CD4-positive, alpha-beta T cell treated with Interleukin-1 beta for 1 hour (primary cell): ENCODE measurements at regions not wholly inside any gene's neighbourhood (a gene's known extent, or its start where the extent isn't known, plus 50 kb on each side); places are given as distances from the start of the nearest gene placed in this dataset.

Source experiments
- DNase-seq, 2 donors: peaks; one replicate each; pipeline ENCODE4 v3.0.0-alpha.2; 2020 to 2022

DNA sequence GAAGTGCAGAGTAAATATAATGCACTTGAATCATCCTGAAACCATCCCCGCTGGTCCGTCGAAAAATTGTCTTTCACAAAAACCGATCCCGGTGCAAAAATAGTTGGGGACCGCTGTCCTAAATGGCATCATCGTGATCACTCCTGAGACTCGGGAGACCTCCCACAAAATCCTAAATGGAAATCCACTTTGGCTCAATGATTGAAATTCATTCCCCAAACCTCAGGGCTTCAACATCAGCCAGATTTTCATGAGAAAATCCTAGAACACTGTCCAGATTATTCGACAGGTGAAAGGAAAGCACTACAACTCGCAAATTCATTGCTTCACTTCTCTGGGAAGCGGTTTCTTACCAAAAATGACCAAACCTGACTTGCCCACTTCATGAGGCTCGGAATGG is 335.3 kb upstream of the ZNF507 start:
- no peak for DNase-seq

DNA sequence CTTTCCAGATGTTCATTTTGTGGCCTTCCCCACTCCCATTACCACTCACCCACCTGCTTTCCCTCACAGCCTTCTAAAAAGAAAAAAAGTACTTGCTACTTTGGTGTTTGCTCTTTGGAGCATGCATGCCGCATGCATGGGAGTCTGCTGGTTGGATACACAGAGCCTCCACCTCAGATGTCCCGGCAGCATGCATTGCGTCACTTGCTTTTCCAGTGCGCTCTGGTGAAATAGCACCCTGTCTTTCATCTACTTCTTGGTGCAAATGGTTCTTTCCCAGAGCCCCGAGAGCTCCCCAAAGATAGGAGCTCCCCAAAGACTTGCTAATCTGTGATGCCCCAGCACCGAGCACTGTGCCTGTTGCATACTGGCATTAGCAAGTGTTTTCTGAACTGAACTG is 333.2 kb upstream of the ZNF507 start:
- no peak for DNase-seq

DNA sequence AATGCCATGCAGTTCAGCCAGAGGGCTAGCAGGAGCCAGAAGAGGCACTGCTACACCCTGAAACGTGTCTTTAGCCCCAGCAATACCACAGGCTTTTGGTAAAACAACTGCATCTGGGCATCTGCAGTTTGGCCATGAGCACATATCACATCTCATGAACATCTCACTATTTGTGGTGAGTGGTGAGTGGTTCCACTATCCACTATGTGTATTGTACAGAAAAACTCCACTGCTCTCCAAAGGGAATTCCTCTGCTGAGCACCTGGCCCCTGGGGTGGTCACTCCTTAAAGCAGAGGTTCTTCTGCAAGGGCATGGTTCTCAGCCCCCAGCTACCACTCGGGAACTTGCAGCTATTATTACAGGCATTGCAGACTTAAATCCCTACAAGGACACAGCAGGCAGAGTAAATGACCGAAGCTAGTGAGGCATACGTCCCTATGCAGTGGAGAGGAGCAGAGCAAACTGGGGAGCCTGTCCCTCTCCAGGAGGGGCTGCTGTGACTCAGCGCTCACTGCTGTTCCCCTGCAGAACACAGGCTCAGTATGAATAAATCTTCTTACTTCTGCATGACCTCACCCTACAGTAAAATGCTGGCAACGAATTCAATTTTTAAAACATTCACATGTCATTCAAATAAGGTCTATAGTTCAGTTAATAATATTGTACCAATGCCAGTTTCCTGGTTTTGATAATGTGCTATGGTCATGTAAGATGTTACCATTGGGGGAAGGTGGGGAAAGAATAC is 332.4 kb upstream of the ZNF507 start:
- no peak for DNase-seq

DNA sequence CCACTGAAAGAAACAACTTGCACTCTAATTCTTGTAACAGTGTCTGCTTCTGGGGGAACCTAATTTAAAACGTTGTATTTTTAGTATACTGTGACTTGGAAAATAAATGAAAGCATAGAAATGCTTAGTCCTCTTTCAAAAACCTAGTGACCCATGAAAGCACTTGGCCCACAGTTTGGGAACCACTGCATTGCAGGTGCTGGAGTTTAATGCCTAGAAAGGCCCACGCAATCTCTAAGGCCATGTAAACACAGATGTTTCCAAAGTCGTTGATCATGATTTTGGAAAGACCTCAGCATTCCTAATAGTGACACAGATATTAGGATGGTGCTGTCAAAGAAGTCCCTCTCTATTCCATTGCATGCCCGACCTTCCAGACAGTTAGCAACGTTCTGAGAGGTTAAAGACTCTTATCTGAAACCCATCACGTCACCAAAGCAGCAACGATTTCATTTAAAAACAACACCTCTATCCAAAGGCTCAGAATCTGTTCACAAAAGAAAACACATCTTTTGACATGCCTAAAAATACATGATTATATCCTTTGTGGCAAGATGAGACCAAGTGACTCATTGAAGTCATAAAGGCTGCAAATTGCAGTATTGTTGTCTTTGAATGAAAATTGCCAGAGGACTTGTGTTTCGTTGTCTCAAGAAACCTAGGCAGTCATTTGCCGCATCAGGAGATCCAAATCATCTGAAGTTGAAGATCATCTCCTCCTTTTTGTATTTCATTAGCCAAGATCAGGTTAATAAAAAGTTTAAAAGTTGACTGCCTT is 328.0 kb upstream of the ZNF507 start:
- no peak for DNase-seq

DNA sequence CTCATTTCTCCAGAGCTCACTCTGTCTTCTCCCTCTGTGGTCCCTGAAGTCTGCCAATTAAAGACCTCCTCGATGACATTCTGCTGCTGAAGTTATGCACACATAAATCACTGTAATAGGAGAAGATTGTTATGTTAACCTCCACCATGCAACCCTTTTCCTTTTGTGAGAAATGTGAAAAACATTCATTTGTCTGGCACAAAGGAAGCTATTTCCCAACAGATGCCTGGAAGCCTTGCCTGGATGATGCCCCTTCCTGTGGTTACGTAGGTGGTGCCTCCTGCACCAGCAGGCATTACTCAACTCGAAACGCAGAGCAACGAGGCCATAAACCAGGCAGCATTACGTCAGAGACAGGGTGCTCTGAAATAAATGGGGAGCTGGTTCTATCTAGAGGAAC is 327.4 kb upstream of the ZNF507 start:
- no peak for DNase-seq

DNA sequence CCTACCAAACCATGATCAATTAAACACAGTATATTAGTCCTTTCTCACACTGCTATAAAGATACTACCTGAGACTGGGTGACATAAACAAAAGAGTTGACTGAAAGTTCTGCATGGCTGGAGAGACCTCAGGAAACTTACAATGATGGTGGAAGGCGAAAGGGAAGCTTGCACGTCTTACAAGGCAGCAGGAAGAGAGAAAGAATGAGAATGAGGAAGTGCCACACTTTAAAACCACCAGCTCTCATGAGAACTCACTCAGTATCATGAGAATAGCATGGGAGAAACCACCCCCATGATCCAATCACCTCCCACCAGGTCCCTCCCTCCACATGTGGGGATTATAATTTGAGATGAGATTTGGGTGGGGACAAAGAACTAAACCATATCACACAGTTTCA is 324.9 kb upstream of the ZNF507 start:
- DNase-seq, result no peak

DNA sequence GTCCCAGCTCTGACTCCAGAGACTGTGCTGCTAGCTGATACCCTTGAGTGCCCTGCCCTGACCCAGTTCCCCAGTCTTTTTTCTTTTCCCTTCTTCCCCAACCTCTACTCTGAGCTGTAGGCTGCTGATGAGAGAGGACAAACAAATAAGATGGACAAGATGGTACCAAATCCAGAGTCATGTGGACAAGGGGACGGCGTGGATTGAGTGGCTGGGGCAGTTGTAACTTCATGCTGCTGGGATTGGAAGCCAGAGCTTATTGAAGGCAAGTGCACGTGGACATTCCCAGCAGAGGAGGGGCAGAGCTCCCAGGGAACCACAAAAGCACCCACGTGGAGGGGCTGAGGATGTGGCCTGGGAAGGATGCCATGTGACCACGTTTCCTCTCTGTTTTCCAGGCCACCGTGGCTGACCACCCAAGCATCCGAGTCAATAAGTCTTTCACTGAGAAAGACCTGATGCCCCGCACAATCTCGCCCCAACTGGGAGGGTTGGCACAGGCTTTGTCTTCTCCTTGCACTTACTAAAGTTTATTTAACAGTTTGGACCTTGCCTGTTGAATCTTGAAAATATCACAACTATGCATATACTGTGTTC is 323.3 kb upstream of the ZNF507 start:
- no peak for DNase-seq

DNA sequence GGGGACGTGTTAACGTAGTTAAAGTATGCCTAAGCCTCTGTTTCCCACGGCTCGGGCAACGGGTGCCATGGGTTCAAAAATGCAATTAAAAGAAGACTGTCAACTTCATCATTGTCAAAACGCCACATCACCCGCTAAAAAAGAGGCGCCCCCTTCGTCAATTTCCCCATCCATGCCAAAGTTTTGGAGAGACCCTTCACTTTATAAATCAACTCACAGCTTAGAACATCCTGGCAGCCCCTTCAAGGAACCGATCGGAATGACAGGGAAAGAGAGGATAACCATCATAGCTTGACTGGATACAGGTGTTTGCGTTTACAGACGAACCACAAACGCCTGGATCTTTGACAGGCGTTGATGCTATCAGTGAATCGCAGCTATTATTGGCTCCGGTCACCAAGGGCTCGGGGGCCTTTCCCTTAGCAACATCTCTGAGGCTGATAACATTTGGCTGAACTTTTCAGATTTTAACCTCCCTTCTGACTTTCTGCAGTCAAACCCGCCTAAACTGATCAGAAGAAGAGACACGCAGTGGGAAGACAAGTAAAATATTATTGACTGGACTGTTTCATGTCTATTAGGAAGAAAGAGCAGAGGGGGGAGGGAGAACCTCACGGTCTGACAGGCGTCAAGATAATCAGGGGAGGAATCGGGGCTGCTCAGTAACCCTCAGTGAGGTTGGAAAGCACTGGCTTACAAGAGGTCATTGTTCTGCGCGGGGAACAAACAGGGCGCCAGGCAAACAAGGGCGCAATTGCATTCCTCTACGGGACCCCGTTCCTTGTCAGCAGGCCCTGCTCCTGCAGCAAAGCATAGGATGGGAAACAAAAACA is 322.5 kb upstream of the ZNF507 start:
- no peak for DNase-seq

DNA sequence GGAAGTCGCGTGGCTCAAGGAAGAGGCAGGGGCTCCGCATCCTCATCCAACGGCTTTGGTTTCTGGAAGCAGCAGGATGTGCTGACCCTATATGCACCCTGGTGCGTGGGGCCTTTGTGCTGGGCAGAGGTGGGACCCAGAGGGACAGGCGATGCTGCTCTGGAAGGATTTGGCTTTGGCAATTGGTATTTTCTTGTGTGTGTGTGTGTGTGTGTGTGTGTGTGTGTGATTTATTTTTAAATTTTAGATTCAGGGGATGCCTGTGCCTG is 321.9 kb upstream of the ZNF507 start:
- DNase-seq, result no peak

DNA sequence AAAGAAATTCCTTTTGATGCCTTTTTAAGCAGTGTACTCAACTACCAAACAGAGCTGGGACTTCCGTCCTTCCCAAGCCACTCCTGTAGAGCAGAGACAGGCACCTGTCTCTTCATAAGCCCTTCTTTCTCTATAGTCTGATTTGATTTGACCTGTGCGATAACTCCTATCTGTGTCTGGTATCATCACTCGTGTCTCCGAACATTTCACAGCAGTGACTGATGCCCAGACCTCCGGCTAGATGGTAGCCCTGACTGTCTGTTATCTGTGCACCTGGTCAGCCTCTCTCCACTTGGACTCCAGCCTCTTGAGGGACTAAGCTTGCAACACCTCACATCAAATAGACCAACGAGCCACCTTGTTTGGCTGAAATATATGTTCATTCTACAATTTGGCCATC is 316.2 kb upstream of the ZNF507 start:
- DNase-seq, result no peak

DNA sequence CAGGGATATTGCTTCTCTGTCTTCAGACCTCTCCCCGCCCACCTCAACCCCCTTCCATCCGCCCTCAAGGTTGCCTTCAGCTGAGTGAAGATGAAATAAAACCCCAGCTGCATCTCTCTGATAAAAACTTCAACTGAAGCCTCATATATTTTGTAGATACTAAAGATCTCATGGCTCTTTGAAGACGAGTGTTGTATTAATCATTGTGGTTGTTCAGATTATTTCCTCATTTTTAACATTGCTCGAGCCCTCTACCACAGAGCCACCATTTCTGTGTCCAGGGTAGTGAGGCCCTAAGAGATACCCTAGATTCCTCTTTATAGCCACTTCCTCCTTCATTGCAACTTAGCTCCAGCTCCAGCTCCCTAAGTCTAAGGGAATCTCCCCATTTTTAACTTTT is 312.8 kb upstream of the ZNF507 start:
- no peak for DNase-seq

DNA sequence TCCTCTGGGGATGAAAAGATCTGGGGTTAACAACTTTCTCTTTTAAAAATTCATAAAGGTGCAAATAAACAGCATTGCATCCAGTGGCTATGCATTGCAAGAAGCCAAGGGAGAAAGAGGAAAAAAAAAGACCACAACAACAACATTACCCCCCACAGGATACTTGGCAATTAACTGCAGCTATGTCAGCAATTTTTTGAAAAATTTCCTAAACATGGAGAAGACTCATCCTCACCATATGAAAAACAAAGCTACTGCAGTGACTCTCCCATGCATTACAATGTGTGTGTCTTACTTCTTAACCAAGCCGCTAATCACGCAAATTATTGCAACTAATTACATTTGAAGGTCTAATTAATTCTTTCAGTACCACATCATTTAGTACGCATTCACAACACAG is 309.8 kb upstream of the ZNF507 start:
- DNase-seq, result no peak

DNA sequence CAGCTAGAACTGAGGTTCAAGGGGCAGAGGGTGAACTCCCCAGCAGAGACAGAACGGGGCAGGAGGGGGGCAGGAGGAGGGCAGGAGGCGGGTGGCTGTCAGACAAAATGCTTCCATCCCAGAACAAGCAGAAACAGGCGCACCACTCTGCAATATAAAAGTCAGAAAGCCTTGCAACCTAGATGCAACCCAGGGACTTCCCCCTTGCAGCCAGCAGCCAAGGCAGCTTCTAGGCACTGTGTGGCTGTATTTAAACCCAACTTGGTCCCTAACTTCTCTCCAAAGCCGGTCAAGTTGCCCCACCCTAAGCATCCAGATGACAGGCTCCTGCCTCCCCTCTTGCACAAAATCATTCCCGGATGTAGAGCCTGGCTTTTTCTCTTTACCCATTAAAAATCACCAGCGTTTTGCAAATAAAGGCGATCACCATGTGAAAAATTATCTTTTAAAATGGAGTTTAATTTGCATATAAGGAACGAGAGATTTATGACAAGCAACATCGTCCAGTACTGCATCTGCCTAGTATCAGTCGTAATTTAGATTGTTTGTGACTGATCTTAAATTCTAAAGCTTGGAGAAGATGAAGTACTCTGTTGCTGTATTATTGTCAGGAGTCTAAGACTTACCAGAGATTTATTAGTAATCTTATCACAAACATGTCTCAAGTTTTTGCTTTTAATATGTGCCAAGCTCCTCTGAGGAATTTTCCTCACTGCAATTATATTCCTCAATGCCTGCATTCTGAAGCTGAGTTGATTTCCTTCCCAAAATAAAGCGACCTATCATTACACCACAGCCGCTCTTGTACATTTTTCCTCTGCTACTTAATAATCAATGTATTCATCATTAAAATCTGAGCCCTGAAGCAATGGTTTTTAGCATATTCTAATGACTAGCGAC is 307.1 kb upstream of the ZNF507 start:
- no peak for DNase-seq

DNA sequence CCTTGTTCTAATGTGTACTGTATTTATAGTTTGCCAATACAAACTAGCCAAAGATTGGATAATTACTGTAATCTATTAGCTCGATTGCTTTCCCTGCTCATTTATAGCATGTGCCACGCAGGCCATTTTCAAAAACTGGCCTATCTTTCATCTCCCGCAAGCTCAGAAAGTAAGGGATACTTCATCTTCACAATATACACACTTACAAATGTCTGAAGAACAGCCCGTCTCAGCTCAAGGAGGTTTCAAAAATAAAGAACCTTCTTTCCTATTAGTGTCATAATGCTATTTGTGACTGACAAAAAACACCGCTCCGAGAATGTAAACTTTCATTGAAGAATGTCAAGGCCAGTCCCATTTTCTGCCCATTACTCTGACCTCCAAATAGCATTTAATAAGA is 306.4 kb upstream of the ZNF507 start:
- no peak for DNase-seq

DNA sequence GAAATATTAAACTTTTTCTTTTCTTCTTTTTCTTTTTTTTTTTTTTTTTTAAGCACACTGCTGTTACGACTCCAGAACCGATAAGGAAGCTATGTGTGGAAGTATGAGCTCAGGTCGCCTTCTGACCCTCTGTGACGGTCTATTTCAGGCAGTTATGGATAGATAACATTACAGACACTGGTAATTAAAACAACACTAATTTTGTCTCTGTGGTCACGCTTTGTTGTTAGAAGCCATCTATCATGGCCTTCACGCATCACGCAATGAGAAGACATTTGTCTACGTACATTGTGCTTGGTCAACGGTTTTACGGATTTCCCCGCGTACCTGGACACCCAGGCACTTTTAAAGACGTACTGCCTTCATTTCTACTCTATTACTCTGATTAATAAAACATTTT is 306.0 kb upstream of the ZNF507 start:
- DNase-seq, result no peak

DNA sequence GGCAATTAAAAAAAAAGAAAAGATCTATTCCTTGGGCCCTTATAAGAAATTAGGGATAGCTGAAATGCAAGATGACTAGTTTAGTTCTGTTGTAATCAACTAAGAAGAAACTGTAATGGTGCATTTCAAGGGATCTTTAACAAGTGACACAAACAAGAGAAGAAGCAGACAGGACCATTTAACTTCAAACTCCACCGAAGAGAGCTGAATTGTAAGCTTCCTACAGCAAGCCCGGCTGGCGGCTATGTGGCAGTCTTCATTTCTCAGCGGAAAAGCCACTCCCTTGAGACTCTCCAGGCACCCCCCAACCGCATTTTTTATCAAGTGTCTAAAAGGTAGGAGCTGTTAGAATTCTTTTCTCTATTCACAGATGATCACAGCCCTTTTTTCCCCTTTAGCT is 305.2 kb upstream of the ZNF507 start:
- DNase-seq, result no peak

DNA sequence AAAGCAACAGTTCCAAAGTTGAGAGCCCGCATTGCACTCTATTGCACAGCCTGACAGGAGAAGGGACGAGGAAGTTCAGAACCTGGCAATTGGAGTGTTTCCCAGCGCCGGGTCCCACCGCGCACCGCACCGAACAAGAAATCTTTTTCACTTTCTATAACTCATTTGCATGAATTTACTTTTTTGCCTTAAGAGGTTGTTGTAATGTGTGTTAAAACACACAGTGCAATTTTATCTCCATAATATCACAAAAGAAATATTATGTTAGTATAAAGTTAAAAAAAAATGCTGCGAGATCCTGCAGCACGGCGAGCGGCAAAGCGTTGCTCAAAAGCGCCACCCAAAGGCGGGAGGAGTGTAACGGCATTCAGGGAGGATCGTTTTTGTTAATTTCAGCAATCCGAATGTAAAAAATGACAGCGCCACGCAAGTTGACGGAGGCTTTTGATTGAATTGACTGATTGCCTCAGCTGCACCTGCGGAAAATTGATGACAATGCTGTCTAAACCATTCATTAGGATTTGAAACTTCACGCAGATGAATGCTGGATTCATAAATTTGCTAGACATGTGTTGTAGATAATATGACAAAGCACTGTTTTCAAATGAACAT is 303.6 kb upstream of the ZNF507 start:
- no peak for DNase-seq

DNA sequence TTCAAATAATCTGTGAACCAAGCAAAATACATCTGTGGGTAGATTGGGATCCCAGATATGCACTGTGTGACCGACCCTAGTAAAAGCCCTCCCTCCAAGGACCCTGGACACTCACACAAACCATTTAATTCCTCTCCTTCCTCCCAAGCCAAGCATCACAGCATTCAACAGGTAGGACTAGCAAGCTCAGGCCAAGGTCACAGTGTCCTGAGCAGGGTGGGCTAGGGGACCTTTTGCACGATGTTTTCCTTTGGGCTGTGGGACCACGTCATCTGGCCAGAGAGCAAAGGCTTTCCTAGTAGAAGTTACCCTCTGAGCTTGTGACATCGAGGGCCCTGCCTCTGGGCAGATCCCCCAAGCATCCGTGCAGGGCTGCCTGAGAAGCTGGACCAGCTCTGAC is 297.6 kb upstream of the ZNF507 start:
- DNase-seq, result no peak

DNA sequence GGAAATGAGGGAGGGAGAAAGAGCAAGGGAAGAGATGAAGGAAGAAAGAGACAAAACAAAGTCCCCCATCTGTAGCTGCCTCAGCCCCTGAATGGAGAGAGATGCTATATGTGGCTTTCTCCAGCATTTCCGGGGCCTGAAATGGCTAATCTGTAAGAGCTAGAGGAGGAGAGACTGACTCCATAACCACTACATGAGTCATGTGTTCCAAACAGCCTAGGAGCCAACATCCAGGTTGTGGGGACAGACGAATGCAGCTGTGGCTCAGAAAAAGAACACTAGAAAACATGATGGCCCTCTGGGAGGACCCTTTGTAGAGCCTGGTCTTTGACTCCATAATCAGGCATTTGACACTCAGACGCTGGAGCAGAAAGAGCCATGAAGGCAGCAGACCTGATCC is 292.0 kb upstream of the ZNF507 start:
- no peak for DNase-seq

DNA sequence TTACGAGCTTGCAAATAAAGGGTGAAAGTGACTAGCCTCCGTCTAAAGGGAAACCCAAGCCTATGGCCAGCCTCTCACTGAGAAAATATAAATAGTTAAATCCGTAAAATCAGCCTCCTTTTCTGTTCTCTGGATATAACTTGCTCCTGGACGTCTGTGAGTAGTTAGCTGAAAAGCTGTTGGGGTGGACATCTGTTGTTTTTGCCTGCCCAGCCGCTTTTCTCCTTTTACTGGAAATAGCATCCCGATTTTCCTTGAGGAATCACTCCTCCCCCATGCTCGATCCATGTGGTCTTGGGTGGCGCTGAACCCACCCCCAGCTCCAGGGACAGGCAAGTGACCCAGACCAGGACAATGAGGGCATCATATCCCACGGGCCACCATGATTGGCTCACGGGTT is 291.5 kb upstream of the ZNF507 start:
- no peak for DNase-seq

DNA sequence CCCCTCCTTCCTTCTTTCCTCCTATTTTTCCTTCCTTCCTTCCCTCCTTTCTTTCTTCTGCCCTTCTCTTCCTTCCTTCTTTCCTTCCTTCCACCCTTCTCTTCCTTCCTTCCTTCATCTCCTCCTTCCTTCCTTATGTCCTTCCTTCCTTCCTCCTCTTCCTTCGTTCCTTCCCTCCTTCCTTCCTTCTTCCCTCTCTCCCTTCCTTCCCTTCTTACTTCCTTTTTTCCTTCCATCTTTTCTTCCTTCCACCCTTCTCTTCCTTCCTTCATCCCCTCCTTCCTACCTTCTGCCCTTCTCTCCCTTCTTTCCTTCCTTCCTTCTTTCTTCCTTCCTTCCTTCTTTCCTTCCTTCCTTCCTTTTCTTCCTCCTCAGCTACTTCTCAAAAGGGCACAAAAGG is 287.3 kb upstream of the ZNF507 start:
- DNase-seq, result no peak

DNA sequence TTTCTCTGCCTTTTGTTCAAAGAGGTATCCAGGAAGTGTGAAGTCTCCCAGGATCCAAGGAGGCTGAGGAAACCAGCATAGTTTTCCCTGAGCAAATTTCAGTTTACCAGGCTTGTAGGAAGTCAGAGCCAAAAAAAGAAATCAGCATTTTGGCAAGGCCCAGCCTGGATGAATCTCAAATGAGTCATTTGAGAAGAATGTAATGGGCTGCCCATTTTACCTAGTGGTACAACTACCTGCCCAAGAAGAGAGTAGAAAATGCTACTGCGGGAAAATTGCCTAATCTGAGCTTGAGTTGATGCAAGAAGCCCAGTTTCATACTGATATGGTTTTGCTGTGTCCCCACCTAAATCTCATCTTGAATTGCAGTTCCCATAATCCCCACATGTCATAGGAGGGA is 284.1 kb upstream of the ZNF507 start:
- DNase-seq, result no peak
